MM.1S (cell line): ENCODE measurements at regions not wholly inside any gene's neighbourhood (a gene's known extent, or its start where the extent isn't known, plus 50 kb on each side); places are given as distances from the start of the nearest gene placed in this dataset.

Source experiments
- CTCF ChIP-seq: fragments of 300-600 bp; sonication (generic); IDR thresholded peaks from 2 replicates; pipeline ENCODE4 v1.5.1; 2016; ENCODE audit warnings: antibody characterized with exemption, low read length, mixed read lengths
- EZH2 ChIP-seq: fragments of 300-600 bp; sonication (generic); optimal IDR thresholded peaks from 2 replicates; pipeline ENCODE3; 2017; ENCODE audit warnings: low read depth, mild to moderate bottlenecking, antibody characterized with exemption, low read length, mixed read lengths

- no peak for TF ChIP-seq CTCF
- no peak for TF ChIP-seq EZH2
Observed at GRCh38 chr6:170128811-170129681, 161.8 kb downstream of the DLL1 start.
